Ectodermal cell (in vitro differentiated cells): ENCODE measurements at regions not wholly inside any gene's neighbourhood (a gene's known extent, or its start where the extent isn't known, plus 50 kb on each side); places are given as distances from the start of the nearest gene placed in this dataset.

Experiments used
- H3K27ac ChIP-seq: 2 replicates; pipeline ENCODE4 v1.7.0; 2013; ENCODE audit warnings: mild to moderate bottlenecking, low read depth, low read length; ENCODE audit not compliant: insufficient read depth, poor library complexity, severe bottlenecking
- H3K27me3 ChIP-seq: 2 replicates; pipeline ENCODE4 v1.7.0; 2013; ENCODE audit warnings: mild to moderate bottlenecking, low read length; ENCODE audit not compliant: insufficient read depth, control insufficient read depth, poor library complexity, severe bottlenecking
- H3K36me3 ChIP-seq: one replicate; pipeline ENCODE4 v1.7.0; 2013; ENCODE audit warnings: low read length; ENCODE audit not compliant: control insufficient read depth, insufficient read depth
- H3K4me1 ChIP-seq: one replicate; pipeline ENCODE4 v1.7.0; 2013; ENCODE audit warnings: low read length; ENCODE audit not compliant: control insufficient read depth, insufficient read depth
- H3K4me3 ChIP-seq: 2 replicates; pipeline ENCODE4 v1.7.0; 2013; ENCODE audit warnings: low read depth, low read length, control low read depth; ENCODE audit not compliant: insufficient read depth
- H3K9me3 ChIP-seq: 2 replicates; pipeline ENCODE4 v1.7.0; 2013; ENCODE audit warnings: mild to moderate bottlenecking, low read length, moderate library complexity; ENCODE audit not compliant: control insufficient read depth
- WGBS, 2 experiments: methylation state at CpG; one replicate each; pipeline ENCODE4 v1.1.7; 2013; ENCODE audit warnings: missing lambda C conversion rate in 2 of 2; 5-methylcytosine and 5-hydroxymethylcytosine counted together

GRCh38 chr9:11206925-11207324 lies 594.1 kb upstream of the PTPRD start:
- H3K4me1 ChIP-seq: no peaks in the 10 kb centered on the region
- H3K4me3 ChIP-seq: no peak overlapping the region
- H3K27me3 ChIP-seq: no peaks in the 10 kb centered on the region
- no peaks in the 10 kb centered on the region for H3K9me3 ChIP-seq
- no peak overlapping the region for H3K27ac ChIP-seq
- no peaks in the 10 kb centered on the region for H3K36me3 ChIP-seq

DNA sequence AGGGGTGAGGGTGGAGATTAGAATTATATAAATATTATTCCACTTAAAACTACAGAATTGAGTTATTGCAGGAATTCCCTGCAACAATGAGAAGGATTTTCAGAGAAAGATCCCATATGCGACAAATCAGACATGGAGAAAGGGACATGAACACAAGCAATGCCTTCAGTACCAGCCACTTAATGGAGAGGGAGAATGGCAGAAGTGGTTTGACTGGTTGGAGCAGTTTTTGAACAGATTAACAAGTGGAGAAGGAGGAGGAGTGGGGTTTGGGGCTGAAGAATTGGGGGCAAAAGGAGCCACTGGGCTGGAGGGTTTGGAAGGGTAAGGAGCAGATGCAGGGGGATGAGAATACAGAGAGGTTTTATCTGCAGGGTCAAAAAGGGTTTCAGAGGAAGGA lies 620.9 kb upstream of the PTPRD start:
- WGBS, 2 experiments: 96 to 100% methylated on average over 1 of the region's 1 CpG

DNA sequence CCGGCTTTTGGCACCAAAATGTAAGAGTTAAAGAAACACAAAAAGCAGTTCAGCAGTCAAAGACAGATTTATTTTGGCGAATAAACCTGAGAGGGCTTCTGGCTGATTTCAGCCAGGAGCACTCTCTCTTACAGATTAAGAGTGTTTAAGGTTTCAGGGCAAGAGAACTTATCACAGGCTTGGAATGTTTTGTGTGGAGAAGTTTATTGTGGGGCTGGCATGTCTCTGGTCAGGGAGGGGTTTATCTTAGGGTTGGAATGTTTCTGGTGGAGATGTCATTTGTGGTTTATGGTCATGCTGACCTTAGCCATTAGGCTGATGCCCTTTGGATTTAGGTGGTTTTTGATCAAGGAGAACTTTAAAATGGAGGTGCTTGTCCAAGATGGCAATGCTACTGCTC lies 622.3 kb upstream of the PTPRD start:
- Histone ChIP-seq H3K27me3 (no peaks in the 10 kb centered on the region), H3K4me1 (no peaks in the 10 kb centered on the region), H3K27ac (no peak overlapping the region), H3K4me3 (no peak overlapping the region), H3K36me3 (no peaks in the 10 kb centered on the region), H3K9me3 (no peaks in the 10 kb centered on the region)
- WGBS, 2 experiments: 90 to 94% methylated on average over 2 of the region's 2 CpGs

More for the DNA sequence above, 620.9 kb upstream of the PTPRD start:
- H3K27me3 ChIP-seq: no peaks in the 10 kb centered on the region
- no peaks in the 10 kb centered on the region for H3K36me3 ChIP-seq
- no peak overlapping the region for H3K27ac ChIP-seq
- no peaks in the 10 kb centered on the region for H3K4me1 ChIP-seq
- no peak overlapping the region for H3K4me3 ChIP-seq
- H3K9me3 ChIP-seq: no peaks in the 10 kb centered on the region

- 88 to 94% methylated on average over 1 of the region's 1 CpG for WGBS, 2 experiments
- H3K36me3 ChIP-seq: no peaks in the 10 kb centered on the region
Observed at GRCh38 chr9:11241779-11242178, 629.0 kb upstream of the PTPRD start.

GRCh38 chr9:11257992-11258391 lies 645.2 kb upstream of the PTPRD start:
- Histone ChIP-seq H3K4me1 (no peaks in the 10 kb centered on the region), H3K27me3 (no peaks in the 10 kb centered on the region), H3K4me3 (no peak overlapping the region), H3K27ac (no peak overlapping the region), H3K36me3 (no peaks in the 10 kb centered on the region), H3K9me3 (no peaks in the 10 kb centered on the region)
- WGBS, 2 experiments: 77 to 85% methylated on average over 1 of the region's 1 CpG

More at GRCh38 chr9:11241779-11242178, 629.0 kb upstream of the PTPRD start:
- Histone ChIP-seq H3K4me1 (no peaks in the 10 kb centered on the region), H3K9me3 (no peaks in the 10 kb centered on the region), H3K27me3 (no peaks in the 10 kb centered on the region), H3K4me3 (no peak overlapping the region), H3K27ac (no peak overlapping the region)

- WGBS, 2 experiments: 80 to 81% methylated on average over 3 of the region's 3 CpGs
- no peaks in the 10 kb centered on the region for H3K4me1 ChIP-seq
- H3K9me3 ChIP-seq: peaks cover 3% of the 10 kb centered on the region
- H3K36me3 ChIP-seq: no peaks in the 10 kb centered on the region
- H3K4me3 ChIP-seq: no peak overlapping the region
- H3K27me3 ChIP-seq: no peaks in the 10 kb centered on the region
- no peak overlapping the region for H3K27ac ChIP-seq
Observed at GRCh38 chr9:11269036-11269435, 656.2 kb upstream of the PTPRD start.

GRCh38 chr9:11275158-11275695 lies 662.4 kb upstream of the PTPRD start:
- Histone ChIP-seq H3K36me3 (no peaks in the 10 kb centered on the region), H3K27me3 (no peaks in the 10 kb centered on the region), H3K27ac (no peak overlapping the region), H3K4me1 (no peaks in the 10 kb centered on the region), H3K4me3 (no peak overlapping the region), H3K9me3 (no peaks in the 10 kb centered on the region)
- 86% methylated on average over 11 of the region's 11 CpGs for WGBS, 2 experiments

DNA sequence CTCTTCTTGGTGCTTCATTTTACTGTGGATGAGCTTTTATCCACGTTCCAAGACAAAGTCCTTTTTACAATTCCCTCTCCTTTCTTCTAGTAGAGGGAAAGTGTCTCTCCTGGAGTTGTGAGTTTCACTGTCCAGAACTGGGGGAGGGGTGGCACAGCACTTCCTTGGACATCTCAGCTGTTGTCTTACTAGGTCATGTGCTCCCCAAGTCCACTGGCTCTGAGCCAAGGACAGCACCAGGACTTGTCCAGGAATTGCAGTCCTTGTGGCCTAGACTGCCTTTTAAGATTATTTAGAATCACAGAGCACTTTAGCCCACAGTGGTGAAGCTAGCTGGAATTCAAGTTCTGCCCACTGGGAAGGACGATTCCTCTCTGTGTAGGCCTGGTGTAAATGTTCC lies 700.2 kb upstream of the PTPRD start:
- whole genome bisulfite sequencing, 2 experiments: 91 to 95% methylated on average over 2 of the region's 2 CpGs
- Histone ChIP-seq H3K4me3 (no peak overlapping the region), H3K36me3 (no peaks in the 10 kb centered on the region)

DNA sequence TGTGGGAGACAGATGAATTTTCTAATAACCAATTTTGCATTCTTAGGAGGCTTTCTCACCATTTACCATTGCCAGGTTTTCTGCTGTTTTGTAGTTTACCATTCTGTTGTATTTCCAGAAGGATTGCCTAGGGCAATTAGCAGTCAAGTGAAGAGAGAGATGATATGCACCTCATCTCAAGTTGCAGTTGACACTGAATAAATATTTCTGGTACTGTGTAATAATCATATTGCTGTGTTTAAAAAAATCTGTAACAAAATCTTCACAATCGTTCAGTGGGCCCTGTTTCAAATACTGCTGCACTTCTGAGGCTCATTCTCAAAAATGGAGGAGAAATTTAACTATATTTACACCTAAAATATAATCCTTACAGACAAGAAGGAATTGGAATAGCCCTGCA lies 706.1 kb upstream of the PTPRD start:
- no peak overlapping the region for H3K4me3 ChIP-seq
- 80% methylated on average over 1 of the region's 1 CpG; no CpG with 5 or more reads in 1 of the 2 experiments for WGBS, 2 experiments
- no peaks in the 10 kb centered on the region for H3K27me3 ChIP-seq
- H3K36me3 ChIP-seq: no peaks in the 10 kb centered on the region
- H3K4me1 ChIP-seq: no peaks in the 10 kb centered on the region
- H3K9me3 ChIP-seq: no peaks in the 10 kb centered on the region
- H3K27ac ChIP-seq: no peak overlapping the region

More for the DNA sequence above, 700.2 kb upstream of the PTPRD start:
- Histone ChIP-seq H3K9me3 (no peaks in the 10 kb centered on the region), H3K4me1 (no peaks in the 10 kb centered on the region), H3K27ac (no peak overlapping the region), H3K27me3 (no peaks in the 10 kb centered on the region)

- Histone ChIP-seq H3K27me3 (no peaks in the 10 kb centered on the region), H3K4me3 (no peak overlapping the region), H3K9me3 (no peaks in the 10 kb centered on the region), H3K27ac (no peak overlapping the region), H3K36me3 (no peaks in the 10 kb centered on the region), H3K4me1 (no peaks in the 10 kb centered on the region)
- 76 to 81% methylated on average over 4 to 5 of the region's 5 CpGs for WGBS, 2 experiments
Observed at GRCh38 chr9:11319538-11319937, 706.7 kb upstream of the PTPRD start.

- no peaks in the 10 kb centered on the region for H3K27me3 ChIP-seq
- H3K27ac ChIP-seq: no peak overlapping the region
- no peaks in the 10 kb centered on the region for H3K9me3 ChIP-seq
- no peak overlapping the region for H3K4me3 ChIP-seq
- H3K4me1 ChIP-seq: no peaks in the 10 kb centered on the region
- H3K36me3 ChIP-seq: no peaks in the 10 kb centered on the region
Observed at GRCh38 chr9:11320989-11321388, 708.2 kb upstream of the PTPRD start.
